ENCODE measurements at regions not wholly inside any gene's neighbourhood (a gene's known extent, or its start where the extent isn't known, plus 50 kb on each side); places are given as distances from the start of the nearest gene placed in this dataset.

DNA sequence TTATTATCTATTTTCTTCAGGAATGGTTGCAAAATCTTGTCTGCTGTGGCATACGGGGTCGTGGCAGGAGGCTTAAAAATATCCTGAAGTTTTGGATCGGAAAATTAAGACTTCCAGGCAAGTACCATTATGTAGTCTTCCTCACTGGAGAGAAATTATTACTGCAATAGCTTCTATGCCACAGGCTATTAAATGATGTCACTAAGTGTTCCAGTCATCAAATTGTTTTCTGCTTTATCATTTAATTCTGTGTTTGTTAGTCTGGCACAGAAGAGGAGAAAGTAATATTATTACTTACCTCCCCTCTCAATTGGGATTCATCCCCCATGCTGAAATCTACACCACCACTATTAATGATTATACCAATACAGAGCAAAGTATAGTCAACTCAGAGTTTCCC, 378.2 kb upstream of the ALCAM start:
- TF ChIP-seq POLR2A (IDR thresholded peaks at IDR 0.05; ENCODE audit: extremely low read depth, insufficient read length) (no peak), MAX (IDR thresholded peaks at IDR 0.05; ENCODE audit: low read depth, low read length) (no peak), MYC (IDR thresholded peaks at IDR 0.05; ENCODE audit: low read depth, low read length) (no peak), CTCF (IDR thresholded peaks at IDR 0.05; ENCODE audit: low read depth, low read length) (no peak)
- DNase-seq (ENCODE audit: low read depth), result no peak
- H3K4me3 ChIP-seq (ENCODE audit: low read depth, low read length), result no peak overlapping the region

GRCh38 chr3:104989878-104990277, 376.8 kb upstream of the ALCAM start:
- DNase-seq (ENCODE audit: low read depth), result no peak
- TF ChIP-seq CTCF (IDR thresholded peaks at IDR 0.05; ENCODE audit: low read depth, low read length), result no peak
- TF ChIP-seq MYC (IDR thresholded peaks at IDR 0.05; ENCODE audit: low read depth, low read length), result no peak
- no peak for TF ChIP-seq MAX (IDR thresholded peaks at IDR 0.05; ENCODE audit: low read depth, low read length)
- no peak overlapping the region for H3K4me3 ChIP-seq (ENCODE audit: low read depth, low read length)

DNA sequence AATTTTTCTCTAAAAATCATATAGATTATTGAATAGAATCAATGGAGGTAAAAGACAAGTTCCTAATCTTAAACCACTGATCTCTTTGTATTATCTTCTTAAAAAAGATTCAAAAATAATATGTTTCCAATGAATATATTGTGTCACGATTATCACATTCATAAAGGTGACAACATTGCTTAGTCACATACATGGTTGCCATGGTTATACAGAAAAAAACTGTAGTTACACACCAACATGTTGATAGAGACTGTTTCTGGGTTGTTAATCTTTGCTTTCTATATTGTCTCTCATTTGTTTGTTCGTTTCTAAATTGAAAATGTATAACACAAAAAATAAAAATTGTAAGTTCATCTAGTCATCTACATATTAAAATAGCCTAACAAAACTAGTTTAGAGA, 376.0 kb upstream of the ALCAM start:
- no peak for TF ChIP-seq MYC (IDR thresholded peaks at IDR 0.05; ENCODE audit: low read depth, low read length)
- TF ChIP-seq POLR2A (IDR thresholded peaks at IDR 0.05; ENCODE audit: extremely low read depth, insufficient read length), result no peak
- no peak for TF ChIP-seq MAX (IDR thresholded peaks at IDR 0.05; ENCODE audit: low read depth, low read length)
- no peak for TF ChIP-seq CTCF (IDR thresholded peaks at IDR 0.05; ENCODE audit: low read depth, low read length)

DNA sequence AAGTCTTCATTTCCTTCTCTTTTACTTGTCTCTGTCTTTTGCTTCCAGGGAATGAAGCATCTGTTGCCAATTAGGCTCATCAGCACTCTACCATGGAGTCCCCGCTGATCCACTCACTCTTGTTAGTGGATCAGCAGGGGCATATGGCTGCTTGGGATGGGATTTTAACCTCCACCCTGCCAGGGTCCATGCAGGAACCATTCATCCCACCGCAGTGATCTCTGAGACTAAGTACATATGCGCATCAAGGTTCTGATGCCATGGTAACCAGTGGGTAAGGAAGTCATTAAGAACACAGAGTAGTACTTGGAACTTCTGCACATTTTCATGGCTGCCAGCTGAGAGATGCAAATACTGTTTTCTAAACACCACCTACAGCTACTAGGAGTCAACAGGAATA, 374.0 kb upstream of the ALCAM start:
- DNase-seq (ENCODE audit: low read depth), result no peak
- H3K4me3 ChIP-seq (ENCODE audit: low read depth, low read length), result no peak overlapping the region
- TF ChIP-seq CTCF (IDR thresholded peaks at IDR 0.05; ENCODE audit: low read depth, low read length) (no peak), MYC (IDR thresholded peaks at IDR 0.05; ENCODE audit: low read depth, low read length) (no peak), POLR2A (IDR thresholded peaks at IDR 0.05; ENCODE audit: extremely low read depth, insufficient read length) (no peak), MAX (IDR thresholded peaks at IDR 0.05; ENCODE audit: low read depth, low read length) (no peak)

More for the DNA sequence above, 376.0 kb upstream of the ALCAM start:
- H3K4me3 ChIP-seq (ENCODE audit: low read depth, low read length), result no peak overlapping the region
- no peak for DNase-seq (ENCODE audit: low read depth)

DNA sequence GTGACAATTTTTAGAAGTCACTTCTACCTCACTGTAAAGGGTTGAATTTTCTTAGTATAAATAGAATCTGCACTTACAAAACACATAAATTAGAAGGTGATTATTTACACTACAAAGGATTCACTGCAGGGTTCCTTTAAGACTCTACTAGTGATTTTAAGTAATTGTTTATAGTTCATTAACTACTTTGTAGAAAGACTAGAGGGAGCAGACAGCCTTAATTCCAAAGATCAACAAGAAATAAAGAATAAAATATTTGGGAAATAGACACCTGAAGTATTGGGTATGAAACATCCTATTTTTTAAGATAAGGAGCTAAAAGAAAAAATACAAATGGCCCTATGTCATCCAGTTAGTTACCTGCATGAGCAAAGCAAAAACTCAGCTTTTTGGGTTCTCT, 360.5 kb upstream of the ALCAM start:
- H3K4me3 ChIP-seq (ENCODE audit: low read depth, low read length), result no peak overlapping the region
- TF ChIP-seq MAX (IDR thresholded peaks at IDR 0.05; ENCODE audit: low read depth, low read length) (no peak), MYC (IDR thresholded peaks at IDR 0.05; ENCODE audit: low read depth, low read length) (no peak), CTCF (IDR thresholded peaks at IDR 0.05; ENCODE audit: low read depth, low read length) (no peak), POLR2A (IDR thresholded peaks at IDR 0.05; ENCODE audit: extremely low read depth, insufficient read length) (no peak)
- DNase-seq (ENCODE audit: low read depth), result no peak

DNA sequence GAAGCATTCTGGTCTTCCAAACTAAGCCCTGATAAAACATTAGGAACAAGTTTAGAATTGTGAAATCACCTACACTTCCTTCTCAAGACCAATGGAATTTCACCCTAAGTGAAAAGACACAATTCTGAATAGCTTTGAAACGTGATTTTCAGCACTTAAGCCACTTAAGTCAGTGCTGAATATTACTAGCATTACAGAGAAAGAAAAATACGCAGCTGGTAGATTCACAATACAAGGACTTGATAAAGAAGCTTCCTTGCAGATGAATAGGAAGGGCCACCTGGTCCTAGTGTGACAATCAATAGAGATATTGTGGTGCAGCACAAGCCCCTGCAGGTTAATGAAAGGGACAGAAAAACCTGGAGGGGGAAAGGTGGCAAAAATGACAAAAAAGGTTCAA, 353.1 kb upstream of the ALCAM start:
- TF ChIP-seq CTCF (IDR thresholded peaks at IDR 0.05; ENCODE audit: low read depth, low read length), result no peak
- TF ChIP-seq MYC (IDR thresholded peaks at IDR 0.05; ENCODE audit: low read depth, low read length), result no peak
- no peak for TF ChIP-seq MAX (IDR thresholded peaks at IDR 0.05; ENCODE audit: low read depth, low read length)
- no peak for TF ChIP-seq POLR2A (IDR thresholded peaks at IDR 0.05; ENCODE audit: extremely low read depth, insufficient read length)
- H3K4me3 ChIP-seq (ENCODE audit: low read depth, low read length), result no peak overlapping the region

More for the DNA sequence above, 353.1 kb upstream of the ALCAM start:
- DNase-seq (ENCODE audit: low read depth), result no peak

All from NB4 (cell line).